AG09319 (cell line): ENCODE measurements at regions not wholly inside any gene's neighbourhood (a gene's known extent, or its start where the extent isn't known, plus 50 kb on each side); places are given as distances from the start of the nearest gene placed in this dataset.

Experiments used
- DNase-seq: peaks from one replicate; pipeline ENCODE4 v3.0.0-alpha.2; 2010; ENCODE audit warnings: low read depth; ENCODE audit errors: extremely low read depth
- TF ChIP-seq, protein P1 (sequence below): IDR thresholded peaks from 2 replicates; pipeline ENCODE4 v1.5.1; 2011; ENCODE audit warnings: low read depth, mild to moderate bottlenecking, inconsistent platforms, low read length, moderate library complexity

GRCh38 chr9:86541014-86541570 lies 186.9 kb upstream of the TUT7 start:
- no peak for DNase-seq
- TF ChIP-seq, protein P1, sequence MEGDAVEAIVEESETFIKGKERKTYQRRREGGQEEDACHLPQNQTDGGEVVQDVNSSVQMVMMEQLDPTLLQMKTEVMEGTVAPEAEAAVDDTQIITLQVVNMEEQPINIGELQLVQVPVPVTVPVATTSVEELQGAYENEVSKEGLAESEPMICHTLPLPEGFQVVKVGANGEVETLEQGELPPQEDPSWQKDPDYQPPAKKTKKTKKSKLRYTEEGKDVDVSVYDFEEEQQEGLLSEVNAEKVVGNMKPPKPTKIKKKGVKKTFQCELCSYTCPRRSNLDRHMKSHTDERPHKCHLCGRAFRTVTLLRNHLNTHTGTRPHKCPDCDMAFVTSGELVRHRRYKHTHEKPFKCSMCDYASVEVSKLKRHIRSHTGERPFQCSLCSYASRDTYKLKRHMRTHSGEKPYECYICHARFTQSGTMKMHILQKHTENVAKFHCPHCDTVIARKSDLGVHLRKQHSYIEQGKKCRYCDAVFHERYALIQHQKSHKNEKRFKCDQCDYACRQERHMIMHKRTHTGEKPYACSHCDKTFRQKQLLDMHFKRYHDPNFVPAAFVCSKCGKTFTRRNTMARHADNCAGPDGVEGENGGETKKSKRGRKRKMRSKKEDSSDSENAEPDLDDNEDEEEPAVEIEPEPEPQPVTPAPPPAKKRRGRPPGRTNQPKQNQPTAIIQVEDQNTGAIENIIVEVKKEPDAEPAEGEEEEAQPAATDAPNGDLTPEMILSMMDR: no peak

- TF ChIP-seq, protein P1: no peak
- DNase-seq: no peak
Measured at GRCh38 chr9:86535406-86535915, 181.3 kb upstream of the TUT7 start.

- DNase-seq: peak; percentile 85
- TF ChIP-seq, protein P1: no peak
Measured at GRCh38 chr9:86534572-86535258, 180.5 kb upstream of the TUT7 start.

DNA sequence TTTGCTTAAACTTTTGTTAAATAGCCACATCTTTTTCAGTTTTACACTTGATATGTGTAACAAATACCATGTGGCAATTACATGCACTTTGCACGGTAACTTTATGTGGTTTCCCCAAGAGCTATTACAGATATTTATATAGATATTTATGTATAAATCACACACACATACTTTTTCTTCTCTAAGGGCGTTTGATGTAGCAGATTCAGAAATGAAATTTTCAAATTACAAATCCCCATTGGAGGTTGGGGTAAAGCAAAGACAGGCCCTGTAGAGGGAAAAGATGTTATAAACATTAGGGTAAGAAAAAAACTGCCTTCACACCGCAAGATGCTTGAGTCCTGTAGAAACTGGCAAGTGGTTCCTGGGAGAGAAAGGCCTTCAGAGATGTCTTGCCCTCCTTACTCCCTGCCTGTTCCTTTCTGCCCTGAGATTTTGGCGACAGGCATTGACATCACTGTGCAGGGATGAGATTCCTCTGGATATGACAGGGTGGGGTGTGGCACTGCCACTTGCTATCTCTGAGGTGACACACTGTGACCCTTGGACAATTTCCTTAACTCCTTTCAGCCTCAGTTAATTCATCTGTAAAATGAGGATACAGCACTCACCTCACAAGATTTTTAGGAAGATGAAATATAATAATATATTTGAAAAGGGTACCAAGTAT lies 177.9 kb upstream of the TUT7 start:
- DNase-seq: no peak
- TF ChIP-seq, protein P1: no peak

DNA sequence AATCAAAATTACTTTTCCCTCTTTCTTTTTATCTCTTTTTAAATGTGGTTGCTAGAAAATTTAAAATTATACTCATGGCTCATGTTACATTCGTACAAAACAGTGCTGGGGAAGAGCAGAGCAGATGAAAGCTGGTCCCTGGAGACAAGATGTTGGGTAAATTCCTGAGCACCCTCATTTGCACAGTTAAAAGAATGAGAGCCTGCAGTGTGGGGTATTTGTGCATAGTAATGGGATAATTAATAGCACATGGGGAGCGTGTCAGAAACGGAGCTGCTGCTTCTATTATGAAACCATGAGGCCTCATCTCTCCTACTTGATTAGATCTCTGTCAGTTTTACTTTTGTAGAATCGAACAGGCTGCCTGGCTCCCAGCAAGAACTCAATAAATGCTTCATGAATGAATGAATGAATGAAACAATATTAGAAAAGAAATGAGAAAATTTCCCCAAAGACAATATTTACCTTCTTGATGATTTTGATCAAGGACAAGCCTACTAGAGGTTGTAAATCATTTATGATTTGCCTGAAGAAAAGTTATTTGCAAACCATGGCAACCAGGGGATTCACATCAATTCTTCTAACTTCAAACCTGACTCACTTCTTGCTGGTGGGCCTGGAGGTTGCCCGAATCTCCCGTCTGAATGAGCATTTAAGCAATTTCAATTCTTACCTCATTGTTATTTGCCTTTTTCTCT lies 177.2 kb upstream of the TUT7 start:
- TF ChIP-seq, protein P1: no peak

GRCh38 chr9:86529496-86530275 lies 175.5 kb upstream of the TUT7 start:
- TF ChIP-seq, protein P1: no peak
- DNase-seq: no peak

More for the DNA sequence above, 177.2 kb upstream of the TUT7 start:
- DNase-seq: no peak
